SHP77 (cell line): ENCODE measurements at regions not wholly inside any gene's neighbourhood (a gene's known extent, or its start where the extent isn't known, plus 50 kb on each side); places are given as distances from the start of the nearest gene placed in this dataset.

ENCODE experiments used
- DNase-seq, 2 experiments: peaks; one replicate each; lab custom pipeline; 2025; lab: John Stamatoyannopoulos, UW

DNA sequence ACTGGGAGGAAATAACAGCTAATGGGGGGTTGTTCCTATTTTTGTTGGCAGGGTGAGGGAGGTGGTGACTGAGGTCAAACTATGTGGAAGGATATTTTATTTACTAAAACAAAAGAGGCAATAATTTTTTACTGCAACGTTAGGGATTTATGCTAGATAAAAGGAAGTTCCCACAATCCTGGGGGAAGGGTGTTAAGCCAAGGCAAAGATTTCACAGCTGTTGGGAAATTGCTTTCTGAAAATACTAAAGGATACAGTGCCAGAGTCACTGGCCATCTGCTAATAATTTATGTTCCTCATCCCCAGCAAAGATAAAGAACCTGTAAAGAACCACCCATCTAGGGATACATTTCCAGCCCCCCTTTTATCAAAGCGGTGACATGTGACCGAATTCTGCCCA, 756.0 kb upstream of the RBFOX1 start:
- no peak for DNase-seq

DNA sequence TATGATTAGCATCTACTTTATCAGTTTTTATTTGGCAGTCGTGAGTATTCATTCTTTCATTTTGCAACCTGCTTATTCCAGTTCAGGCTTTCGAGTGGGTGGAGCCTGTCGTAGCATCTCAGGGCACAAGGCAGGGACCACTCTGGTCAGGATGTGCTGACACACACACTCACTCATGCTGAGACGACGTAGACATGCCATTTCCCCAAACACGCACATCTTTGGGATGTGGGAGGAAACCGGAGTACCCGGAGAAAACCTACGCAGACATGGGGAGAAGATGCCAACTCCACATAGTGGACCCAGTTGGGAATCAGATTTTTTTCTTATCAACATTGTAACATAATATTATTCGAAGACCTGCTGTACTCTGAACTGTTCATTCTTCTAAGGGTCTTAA, 756.5 kb upstream of the RBFOX1 start:
- no peak for DNase-seq

DNA sequence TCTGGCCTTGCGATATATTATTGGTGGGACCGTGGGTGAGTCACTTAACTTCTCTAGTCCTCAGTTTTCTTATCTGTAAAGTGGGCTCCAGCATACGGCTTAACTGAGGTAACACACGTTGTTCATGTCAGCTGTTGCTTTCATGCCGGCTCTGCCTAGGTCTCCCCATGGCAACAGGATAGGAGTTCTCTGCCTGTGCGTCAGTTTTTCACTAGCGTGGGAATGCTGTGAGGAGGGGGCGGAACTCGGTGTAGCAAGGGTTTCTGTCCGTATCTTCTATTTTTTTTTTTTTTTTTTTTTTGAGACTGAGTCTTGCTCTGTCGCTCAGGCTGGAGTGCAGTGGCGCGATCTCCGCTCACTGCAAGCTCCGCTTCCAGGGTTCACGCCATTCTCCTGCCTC, 758.5 kb upstream of the RBFOX1 start:
- no peak for DNase-seq

DNA sequence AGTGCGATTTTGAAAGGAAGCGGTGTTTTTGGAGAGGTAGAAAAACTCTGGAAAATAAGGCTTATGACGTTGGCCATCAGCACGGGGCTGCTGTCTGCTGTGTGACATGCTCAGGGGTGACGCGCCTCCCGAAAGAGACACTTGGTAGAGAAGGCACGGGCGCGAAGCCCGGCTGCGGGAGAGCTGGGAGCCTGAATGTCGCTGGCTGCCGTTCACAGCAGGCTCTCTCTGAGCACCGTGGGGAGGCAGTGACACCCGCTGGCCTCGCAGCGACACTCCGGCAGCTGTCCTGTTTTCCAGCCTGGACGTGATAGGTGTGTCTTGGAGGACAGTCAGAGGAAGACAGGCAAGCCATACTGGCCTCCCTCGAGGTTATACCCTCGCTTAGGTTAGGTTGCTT, 759.1 kb upstream of the RBFOX1 start:
- peak; percentile 36 to 52 for DNase-seq

DNA sequence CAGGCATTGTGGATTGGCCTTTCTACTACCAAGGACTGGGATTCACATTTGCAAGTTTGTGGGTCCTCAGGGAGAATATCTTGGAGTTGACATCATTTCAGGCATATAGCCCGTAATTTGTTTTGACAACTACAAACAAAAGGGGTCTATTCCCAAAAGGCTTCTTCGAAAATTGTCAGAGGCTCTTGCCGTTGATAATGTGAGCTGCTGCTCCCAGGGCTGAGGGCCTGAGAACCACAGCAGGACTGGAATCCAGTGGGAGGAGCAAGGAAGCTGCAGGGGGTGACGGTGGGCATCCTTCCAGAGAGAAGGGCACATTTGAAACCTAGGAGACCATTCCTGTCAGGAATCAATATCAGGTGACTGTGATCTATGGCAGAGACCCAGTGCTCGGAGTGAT, 761.6 kb upstream of the RBFOX1 start:
- no peak for DNase-seq

DNA sequence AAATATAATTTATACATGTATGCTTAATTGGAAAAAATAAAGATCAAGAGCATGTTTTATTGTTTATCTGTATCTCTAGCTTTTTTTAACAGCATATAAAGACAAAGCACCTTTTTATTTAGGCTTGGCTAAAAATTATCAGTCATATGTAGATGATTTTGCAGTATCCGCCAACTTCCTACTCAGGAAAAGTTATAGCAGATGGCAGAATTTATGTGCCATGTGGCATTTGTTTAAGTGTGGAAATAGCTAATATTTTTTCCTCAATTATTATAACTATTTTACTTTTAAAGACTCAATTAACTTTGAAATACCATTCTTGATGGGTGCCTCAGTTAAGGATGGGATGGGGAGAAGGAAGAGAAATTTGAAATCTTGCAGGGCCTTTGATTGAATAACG, 762.1 kb upstream of the RBFOX1 start:
- no peak for DNase-seq

DNA sequence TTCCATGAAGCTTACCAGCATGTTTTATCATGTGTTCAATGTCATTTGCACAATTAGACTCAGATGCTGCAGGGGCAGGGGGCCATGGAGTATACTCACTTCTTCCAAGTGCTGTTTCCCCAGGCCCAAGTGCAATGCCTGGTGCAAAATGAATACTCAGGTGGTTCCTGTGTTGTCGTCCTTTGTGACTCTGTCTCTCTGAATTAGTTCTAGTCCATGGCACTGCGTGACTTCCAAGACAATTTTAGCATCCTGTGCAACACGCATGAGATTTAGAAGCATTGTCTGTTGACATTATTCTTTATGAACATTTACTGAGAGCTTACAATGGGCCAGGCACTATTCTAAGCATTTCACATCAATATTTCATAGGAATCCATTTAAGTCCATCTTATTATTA, 769.7 kb upstream of the RBFOX1 start:
- DNase-seq, result no peak

DNA sequence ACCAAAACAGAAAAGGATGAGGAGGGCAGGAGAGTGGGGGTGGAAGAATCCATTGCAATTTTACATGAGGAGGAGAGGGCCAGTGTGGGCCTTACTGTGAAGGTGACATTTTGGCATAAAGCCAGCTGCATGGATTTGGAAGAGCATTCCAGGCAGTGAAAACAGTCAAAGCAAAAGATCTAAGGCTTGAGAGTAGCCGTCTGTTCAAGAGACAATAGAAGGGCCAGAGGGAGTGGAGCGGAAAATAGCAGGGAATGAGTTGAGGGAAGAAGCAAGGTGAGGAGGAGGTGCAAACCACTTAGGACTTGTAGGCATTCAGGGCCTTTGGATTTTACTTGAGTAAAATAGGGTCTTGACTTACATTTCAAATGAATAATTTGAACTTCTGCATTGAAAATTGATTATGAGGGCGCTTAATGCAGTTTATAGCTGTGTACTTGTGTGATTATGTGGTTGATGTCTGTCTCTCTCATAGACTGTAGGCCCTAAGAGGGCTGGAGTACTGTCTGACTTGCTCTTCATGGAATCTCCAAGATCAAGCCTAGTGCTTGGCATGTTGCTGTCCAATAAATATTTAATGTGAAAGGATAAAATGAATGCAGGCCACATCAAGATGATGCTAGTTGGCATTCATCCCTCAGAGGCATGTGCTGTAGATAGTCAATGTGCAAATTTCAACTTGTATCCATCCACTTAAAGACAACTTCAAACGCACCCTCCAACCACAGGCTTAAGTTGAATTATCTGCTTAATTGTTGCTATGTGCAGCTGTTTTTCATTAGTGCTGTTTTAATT, 772.1 kb upstream of the RBFOX1 start:
- DNase-seq, result no peak

DNA sequence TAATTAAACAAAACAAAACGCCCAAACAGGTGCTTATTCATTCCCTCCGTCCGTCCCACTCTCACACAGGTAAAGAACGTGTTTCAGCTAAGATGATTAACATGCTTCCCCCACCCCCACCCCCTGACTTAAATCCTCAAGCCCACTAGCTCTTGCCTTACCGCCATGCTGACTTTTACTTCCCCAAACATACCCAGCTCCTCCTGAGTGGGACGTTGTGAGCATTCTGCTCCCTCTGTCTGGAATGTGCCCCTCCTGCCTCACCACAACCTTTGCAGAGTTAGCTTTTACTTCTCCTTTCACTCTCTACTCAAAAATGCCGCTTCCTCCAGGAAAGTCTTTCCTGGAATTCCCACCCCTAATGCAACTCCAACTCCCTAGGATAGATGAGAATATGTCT, 774.0 kb upstream of the RBFOX1 start:
- DNase-seq, result no peak

DNA sequence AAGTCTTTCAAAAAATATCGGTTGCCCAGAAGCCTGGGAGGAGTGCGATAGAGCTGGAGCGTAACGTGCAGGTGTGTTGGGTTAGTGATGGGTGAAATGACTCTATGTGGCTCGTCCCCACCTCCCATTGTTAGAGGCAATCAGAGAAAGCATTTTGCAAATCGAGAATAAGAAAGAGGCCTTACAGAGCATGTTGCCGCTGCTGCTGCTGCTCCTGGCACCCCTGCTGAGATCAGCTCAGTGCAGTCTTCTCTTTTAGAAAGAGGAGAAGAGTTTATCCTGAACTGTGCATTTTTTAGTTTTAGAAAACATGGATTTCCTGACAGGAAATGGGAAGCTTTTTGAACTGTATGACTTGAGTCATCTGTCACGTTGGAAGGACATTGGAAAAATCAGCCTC, 774.5 kb upstream of the RBFOX1 start:
- no peak for DNase-seq

DNA sequence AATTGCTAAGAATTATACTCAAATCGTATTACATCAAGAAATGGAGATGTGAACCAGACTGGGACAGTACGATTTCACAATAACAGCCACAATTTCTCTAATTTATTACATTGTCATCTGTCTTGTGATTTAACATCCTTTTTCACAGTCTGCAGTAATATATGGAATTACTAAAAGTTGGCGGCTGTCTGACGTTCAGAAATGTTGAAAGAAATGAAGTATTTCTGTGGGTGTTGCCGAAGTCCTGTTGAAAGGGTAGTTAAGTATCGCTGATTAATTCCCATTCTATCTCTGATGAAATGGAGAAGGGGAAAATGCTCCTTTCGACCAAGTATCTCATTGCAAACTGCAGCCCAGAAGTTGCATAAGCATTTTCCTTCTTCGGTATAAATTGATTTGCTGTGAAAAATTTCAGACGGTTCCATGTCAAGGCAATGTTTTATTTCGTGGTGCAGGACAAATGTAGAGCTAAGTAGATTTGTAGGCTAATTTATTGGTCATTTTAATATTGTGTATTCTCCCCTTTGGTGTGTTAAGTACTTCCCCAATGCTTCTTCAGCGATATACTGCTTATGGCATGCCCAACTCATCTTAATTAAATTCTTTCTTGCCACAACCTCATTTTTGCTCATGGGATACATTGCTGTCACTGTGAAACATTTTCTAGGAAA, 775.2 kb upstream of the RBFOX1 start:
- no peak for DNase-seq

DNA sequence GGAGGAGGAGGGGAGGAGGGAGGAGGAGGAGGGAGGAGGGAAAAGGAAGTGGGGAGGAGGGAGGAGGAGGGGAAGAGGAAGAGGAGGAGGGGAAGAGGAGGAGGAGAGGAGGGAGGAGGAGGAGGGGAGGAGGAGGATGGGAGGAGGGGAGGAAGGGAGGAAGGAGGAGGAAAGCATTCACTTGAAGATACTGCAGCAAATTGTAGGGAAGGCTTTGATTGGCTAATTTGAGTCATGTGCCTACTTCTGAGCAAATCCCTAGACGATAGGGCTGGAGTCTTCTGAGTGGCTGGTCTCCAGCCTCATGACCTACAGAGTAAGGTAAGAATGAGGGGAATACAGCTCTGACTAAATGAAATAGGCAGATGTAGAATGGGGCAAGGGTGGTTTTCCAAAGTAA, 783.2 kb upstream of the RBFOX1 start:
- DNase-seq, result no peak

DNA sequence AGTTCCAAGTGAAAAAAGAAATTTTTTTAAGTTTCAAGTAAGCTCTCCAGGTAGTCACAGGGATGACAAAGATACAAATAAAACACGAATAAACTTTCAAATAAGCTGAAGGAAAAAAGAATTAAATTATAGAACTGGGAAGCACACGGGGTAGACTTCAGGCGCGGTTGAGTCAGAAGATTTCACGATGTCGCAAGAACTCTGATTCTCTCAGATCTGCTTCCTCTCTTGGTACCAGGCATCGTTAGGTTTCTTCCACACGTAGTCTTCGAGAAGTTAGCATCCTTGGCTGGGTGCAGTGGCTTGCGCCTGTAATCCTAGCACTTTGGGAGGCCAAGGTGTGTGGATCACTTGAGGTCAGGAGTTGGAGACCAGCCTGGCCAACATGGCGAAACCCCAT, 784.1 kb upstream of the RBFOX1 start:
- DNase-seq, result no peak

DNA sequence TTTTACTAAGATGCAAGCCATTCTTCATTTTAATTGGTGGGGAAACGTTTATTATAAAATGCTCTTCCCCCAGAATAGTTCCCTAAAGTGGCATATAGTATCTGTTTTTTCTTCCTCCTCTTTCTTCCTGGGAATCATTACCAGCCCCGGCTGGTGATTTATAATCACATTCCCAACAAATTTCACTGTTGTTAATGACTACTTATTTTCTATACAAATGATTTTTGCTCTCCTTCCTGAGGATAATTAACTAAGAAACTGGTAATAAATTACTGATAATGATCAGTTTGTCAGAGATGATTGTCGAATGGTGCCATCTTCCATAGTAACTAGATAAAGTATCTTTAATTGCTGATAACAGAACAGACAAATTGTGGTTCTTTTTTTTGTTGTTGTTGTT, 785.5 kb upstream of the RBFOX1 start:
- DNase-seq, result no peak

DNA sequence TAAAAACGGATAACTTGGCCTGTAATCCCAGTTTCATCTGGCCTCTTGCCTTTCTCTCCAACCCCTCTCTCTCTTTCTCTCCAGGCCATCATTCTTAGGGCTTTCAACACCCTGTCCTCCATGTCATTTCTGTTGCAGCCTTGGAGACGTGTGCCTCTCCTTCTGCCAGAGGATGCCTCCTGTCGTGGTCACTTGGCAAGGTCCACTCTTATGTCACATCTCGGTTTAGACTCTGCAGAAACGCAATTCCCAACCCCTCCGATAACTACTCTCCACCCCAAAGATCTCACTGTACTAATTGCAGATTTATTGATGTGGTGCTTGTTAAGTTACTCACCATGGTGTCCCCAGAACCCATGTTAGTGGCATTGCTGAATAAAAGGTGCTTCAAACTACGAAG, 787.3 kb upstream of the RBFOX1 start:
- DNase-seq, result no peak

DNA sequence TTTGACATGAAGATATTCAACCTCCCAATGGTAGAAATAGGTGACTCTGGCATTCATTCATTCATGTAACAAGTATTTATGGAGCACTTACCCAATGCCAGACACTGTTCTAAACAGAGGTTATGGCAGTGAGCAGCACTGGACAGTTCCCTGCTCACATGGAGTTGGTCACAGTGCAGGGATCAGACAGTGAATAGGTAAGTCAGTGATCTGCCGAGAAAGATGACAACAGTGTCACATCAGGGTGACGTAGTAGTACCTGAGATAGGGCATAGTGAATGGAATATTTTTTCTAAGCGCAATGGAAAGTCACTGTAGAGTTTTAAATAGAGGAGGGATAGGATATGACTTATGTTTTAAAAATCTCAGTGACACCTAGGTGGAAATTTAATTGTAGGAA, 791.4 kb upstream of the RBFOX1 start:
- no peak for DNase-seq

DNA sequence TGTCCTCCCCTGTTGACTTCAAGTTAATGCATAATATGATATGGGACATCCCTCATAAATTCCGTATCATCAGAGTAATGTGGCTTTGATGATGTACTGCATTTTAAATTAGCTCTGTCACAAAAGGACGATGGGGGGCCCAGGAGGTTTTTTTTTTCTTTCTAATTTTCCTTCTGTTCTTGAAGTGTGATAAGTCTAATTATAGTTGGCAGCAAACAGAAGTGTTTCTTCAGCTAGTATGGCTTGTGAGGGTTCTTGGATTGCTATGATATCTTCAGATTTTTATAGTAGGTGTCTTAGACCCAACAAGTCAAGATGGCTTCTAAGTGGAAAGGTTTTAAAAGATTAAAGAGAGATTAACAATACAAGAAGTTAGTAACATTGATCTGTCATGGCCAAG, 796.2 kb upstream of the RBFOX1 start:
- DNase-seq, result no peak

DNA sequence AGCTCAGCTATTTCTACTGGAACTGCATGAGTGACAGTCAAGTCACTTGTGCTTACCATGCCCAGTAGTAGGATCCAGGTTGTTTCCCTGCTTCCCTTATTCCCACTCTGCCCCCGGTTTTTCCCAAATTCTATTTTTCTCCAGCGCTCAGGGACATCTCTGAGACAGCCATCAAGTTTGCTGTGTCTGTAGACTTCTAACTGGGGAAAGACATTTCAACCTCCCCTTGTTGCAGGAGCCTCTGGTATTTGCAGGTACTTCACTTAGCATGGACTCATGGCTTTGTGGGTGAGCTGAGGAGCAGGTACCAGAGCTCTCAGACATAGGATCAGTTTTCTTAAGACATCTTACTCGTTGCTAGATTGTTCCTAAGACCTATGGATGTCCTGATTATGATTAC, 801.6 kb upstream of the RBFOX1 start:
- no peak for DNase-seq

DNA sequence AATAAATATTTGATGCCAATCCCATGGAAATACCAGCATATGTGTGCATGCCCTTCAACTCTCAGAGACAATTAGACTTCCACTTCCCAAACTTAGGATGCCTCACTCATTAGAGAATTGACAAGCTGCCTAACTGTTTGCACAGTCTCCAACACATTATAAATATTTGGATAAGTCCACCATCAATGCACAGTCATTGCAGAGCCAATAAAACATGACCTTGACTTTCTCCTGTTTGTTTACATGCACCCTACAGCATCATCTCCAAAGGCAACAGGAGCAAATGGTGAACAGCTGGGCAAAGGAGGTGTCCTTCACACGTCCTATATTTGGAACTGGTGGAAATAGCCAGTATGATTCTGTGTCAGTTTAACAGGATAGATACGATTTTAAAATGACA, 804.4 kb upstream of the RBFOX1 start:
- peak in 1 of 2 experiments; percentile 31 for DNase-seq

DNA sequence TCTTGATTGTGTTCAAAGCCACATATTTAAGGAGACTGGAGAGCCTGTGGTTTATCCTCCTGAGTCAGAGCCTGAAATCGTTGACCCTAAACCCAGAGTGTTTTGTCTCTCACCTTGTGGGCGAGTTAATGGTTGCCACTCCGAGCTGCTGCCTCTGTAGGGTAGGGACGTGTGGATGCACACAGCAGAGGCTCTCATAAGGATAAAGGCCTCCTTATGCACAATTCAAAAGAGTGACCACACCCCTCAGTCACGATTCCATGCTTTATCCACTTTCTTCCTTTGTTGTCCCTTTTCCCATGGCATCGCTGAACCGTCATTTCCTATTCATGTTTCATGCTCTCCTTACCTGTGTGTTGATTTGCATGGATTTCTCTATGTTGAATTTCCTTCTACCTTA, 805.0 kb upstream of the RBFOX1 start:
- no peak for DNase-seq

DNA sequence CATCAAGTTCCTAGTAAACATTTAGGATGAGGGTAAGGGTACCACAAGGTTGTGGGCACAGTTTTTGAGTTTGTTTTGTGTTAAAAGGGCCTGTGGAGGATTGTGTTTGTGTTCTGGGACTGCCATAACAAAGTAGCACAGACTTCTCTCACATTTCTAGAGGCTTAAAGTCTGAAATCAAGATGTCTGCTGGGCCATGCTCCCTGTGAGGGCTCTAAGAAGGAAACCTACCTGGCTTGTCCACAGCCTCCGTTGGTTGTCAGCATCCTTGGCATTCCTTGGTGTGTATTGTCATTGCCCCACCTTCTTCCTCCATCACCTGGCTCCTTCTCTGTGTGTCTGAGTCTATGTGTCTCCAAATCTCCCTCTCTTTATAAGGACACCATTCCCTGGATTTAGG, 808.1 kb upstream of the RBFOX1 start:
- no peak for DNase-seq

DNA sequence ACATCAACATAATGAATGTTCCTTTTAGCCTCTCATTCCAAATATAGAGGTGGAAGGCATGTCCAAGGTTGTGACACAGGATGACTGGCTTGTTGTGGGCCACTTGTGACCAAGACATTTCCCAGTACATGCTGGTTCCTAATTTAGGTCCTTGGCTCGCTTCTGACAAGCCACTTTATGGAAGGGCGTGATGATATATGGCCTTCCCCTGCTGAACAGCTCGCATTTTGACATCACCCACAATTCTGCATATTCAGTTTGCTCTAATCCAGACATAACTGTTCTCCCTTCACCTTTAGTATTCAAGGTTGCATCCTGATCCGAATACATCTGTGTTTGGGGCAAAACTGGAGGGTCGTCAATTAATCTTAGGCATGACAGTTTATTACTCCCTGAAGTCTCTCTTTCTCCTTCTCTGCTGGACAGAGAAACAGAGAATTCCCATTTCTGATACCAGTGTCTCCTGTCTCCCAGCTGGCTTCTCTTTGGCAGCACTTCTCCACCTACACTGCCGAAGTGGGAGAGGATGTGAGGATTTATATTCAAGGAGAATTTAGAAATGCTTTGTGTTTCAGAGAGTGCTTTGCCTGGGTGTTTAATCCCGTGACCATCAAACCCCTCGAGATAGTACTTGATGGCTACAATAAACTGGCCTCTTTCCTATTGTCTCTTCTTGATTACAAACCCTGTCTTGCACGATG, 815.5 kb upstream of the RBFOX1 start:
- no peak for DNase-seq

DNA sequence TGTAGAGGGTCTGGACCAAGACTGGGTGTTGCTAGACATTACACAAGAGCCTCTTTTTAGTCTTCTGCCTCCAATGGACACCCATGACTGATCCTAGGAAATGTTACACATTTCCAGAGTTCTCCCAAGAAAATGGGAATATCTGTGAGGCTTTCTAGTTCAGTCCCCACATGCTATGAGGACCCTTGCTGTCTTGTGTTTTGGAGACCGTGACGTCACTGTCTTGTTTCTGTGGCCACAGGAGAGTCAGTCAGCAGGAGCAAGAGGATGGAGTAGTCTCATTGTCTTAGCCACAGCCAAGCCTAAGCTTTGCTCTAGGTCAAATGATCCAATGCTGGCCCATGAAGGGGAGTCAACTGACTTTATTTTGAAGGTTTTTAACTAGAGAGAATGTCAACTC, 820.1 kb upstream of the RBFOX1 start:
- DNase-seq, result no peak
